HG03520 (cell line): ENCODE measurements at regions not wholly inside any gene's neighbourhood (a gene's known extent, or its start where the extent isn't known, plus 50 kb on each side); places are given as distances from the start of the nearest gene placed in this dataset.

Experiments
- ATAC-seq: cut with Tn5 transposase; IDR thresholded peaks from one replicate; pipeline ENCODE4 v1.9.1; 2021; ENCODE audit warnings: mild to moderate bottlenecking, moderate library complexity; ENCODE audit not compliant: unreplicated experiment

DNA sequence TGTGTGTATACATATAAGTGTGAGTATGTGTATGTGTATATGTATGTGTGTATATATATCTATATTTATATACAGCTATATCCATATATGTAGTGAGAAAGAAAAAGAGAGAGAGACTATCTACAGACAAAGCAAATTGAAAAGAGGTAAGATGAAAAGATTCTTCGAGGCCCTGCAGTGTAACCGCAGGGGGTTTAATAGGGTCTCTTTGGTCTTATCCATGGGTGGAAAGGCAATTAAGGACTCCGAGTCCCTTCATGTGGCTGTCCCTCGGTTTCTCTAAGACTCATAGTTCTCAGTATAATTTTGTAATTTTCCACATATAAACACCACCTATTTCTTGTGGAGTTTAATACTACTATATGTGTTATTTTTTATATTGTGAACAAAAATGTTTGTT is 50.6 kb upstream of the JAZF1 start:
- ATAC-seq, result no peak

- ATAC-seq, result no peak
Measured at GRCh38 chr7:28236560-28236959, 56.0 kb upstream of the JAZF1 start.

- no peak for ATAC-seq
Measured at GRCh38 chr7:28237363-28237762, 56.8 kb upstream of the JAZF1 start.

GRCh38 chr7:28239823-28240204 is 59.2 kb upstream of the JAZF1 start:
- no peak for ATAC-seq

DNA sequence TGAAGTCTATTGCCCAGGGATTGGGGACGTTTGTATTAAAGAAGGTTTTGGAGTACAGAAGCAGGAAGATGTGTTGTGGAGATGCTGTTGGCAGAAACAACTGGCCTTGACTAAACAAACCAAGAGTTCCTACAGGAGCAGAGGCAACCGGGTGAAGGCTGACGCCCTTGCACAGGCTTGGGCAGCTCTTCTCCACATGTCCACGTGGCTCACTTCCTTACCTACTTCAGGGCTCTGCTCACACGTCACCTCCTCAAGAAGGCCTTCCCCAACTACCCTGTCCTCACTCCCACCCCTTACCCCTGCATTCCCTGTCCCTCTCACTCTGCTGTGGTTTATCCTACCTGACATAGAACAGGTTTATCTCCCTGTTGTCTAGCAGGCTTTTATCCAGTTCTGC is 59.9 kb upstream of the JAZF1 start:
- ATAC-seq, result no peak

DNA sequence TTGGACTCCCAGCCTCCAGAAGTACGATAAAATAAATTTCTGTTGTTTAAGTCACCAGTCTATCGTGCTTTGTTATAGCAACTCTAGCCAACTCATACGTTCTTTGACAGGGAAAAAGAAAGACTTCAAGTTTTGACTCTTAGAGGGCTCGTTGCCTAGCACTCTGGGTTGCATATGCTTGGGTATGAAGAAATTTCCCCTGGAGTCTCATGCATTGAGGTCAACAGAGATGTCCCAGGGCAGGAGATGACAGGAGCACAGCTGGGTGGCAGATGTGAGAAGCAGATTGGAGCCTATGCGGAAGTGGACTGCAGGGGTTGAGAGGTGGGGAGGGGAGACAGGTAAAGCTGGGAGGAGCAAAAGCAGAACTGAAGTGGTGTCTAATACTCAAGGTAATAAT is 63.3 kb upstream of the JAZF1 start:
- ATAC-seq, result no peak

GRCh38 chr7:28245123-28245878 is 64.7 kb upstream of the JAZF1 start:
- ATAC-seq, result no peak

DNA sequence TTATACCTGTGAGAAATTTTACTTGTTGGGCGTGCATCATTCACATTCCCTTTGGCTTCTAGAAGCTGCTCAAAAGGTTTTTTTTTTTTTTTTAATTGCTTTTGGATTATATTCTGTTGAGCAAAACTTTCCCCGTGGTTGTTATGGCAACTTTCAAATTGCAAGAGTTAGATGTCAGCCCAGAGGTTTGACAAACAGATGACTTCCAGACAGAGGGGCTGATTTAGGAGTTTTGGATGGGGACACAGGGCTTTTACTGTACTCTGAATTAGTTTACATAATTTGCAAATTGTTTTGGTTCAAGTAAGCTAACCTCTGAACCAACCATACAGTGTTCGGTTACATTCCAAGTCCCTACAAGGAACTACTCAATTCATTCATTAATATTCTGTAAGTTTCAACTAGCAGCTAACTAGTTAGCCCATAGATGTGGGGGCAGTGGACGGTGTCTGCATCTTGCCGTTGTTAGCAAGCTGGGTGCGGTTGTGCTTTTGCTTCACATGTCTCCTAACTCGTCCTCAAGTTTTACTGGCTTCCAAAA is 66.4 kb upstream of the JAZF1 start:
- no peak for ATAC-seq

DNA sequence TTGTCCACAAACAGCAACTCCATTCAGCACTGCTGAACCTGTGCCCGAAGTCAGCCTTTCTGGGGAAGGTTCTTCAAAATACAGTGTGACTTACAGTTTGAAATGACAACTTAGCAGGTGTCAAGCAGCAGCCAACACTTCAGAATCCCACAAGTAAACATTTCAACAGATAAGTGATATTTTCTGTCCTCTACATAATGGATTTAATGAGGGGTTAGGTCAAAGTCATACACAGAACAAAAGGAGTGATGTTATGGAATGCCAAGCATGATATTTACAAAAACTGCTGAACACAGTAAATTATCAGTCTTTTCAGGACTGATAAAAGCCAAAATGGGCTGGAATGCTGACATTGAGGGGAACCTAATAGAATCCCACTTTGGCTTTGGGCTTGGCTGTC is 77.6 kb upstream of the JAZF1 start:
- ATAC-seq, result no peak

GRCh38 chr7:28260969-28261368 is 80.4 kb upstream of the JAZF1 start:
- ATAC-seq, result no peak

DNA sequence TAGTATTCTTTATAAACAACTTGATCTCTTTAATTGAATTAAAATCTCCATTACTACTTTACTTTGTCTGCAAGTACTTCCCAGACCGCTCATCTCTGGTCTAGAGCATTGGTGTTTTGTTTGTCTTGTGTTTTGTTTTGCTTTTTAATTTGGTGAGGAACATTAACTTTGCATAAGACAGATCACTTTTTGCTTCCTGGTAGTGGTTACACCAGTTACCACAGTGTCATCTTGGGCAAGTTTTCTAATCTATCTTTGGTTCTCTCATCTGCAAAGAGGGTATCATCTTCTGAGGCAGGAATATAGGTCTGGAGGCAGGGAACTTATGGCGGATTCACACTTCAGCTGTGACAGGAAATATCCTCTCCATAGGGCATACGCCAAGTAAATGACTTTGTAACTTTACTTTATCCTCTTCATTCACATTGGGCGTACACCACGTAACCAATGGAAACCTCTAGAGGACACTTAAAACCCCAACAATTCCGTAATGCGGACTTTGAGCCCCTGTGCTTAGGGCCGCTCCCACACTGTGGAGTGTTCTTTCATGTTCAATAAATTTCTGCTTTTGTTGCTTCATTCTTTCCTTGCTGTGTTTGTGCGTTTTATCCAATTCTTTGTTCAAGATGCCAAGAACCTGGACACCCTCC is 83.2 kb upstream of the JAZF1 start:
- no peak for ATAC-seq

GRCh38 chr7:28266402-28266801 is 85.8 kb upstream of the JAZF1 start:
- no peak for ATAC-seq

GRCh38 chr7:28267012-28267411 is 86.4 kb upstream of the JAZF1 start:
- ATAC-seq, result no peak

- ATAC-seq, result no peak
Measured at GRCh38 chr7:28269700-28270361, 89.2 kb upstream of the JAZF1 start.

- ATAC-seq, result no peak
Measured at GRCh38 chr7:28270536-28270935, 89.9 kb upstream of the JAZF1 start.

DNA sequence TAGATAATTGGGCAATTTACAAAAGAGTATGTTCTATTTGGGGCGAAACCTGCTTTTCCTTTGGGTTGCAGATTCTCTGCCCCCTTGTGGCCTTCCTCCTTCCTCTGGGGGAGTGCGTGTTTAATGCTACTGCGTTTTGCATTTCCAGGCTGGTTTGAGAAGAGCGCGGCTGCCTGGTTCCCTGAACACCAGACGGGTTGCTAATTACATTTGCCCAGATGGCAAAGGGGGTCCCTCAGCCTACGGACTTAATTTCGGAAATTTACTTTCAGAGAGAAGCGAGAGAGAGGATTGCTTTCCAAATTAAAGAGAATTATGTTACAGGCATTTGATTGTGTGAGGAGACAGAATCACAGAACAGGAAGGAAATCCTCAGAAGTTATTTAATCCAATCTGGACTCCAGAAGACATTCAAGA is 91.9 kb upstream of the JAZF1 start:
- no peak for ATAC-seq

DNA sequence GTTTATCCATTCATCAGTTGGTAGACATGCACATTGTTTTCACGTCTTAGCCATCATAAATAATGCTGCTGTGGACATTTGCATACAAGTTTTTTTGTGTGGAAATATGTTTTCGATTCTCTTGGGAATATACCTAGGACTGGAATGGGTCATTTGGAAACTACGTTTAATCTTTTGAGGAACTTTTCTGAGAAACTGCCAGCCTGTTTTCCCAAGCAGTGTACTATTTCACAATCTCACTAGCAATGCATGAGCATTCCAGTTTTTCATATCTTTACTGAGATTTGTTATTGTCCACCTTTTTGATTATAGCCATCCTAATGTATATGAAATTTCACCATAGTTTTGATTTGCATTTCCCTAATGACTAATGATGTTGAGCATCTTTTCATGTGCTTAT is 95.7 kb upstream of the JAZF1 start:
- ATAC-seq, result no peak

- ATAC-seq, result no peak
Measured at GRCh38 chr7:28277364-28277763, 96.8 kb upstream of the JAZF1 start.

DNA sequence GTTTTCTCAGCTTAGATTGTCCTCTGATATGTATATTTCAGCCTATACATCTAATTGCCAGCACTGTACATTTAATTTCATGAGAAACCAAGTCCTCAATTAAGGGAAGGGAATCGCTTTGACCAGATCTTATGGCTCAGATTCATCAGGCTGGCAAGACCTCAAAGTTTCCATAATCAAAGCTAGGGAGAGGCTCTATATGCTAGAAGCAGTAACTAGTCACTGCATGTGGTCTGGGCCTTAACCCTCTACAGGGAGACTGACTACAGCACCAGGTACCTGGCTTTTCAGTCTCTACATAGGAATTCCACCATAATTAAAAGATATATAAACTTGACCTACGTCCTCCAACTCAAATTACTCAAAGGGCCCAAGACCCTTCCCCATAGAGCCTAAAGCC is 97.4 kb upstream of the JAZF1 start:
- no peak for ATAC-seq

DNA sequence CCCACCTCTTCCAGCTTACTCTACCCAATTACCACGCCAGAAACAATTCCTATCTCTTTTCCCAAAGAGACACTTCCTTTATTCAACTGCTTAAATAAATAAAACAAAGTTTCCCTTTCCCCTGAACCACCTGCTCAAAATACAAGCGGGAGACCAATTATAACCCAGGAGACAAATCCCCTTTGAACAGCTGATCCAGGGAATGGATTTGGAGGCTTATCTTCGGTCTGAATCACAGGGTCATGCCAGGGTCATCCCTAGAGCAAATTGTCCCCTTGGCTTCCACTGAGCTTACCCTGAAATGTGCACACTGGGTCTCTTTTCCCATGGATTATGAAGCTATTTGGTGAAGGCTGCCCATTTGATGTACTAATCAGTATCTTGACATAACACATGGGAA is 99.9 kb upstream of the JAZF1 start:
- ATAC-seq, result no peak

DNA sequence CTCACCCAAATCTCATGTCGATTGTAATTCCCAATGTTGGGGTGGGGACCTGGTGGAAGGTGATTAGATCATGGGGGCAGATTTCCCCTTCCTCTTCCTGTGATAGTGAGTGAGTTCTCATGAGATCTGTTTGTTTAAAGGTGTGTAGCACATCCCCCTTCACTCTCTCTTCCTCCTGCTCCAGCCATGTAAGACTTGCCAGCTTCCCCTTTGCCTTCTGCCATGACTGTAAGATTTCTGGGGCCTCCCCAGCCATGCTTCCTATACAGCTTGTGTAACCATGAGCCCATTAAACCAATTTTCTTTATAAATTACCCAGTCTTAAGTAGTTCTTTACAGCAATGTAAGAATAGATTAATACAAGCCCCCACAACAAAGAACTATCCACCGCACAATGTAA is 109.9 kb upstream of the JAZF1 start:
- no peak for ATAC-seq

DNA sequence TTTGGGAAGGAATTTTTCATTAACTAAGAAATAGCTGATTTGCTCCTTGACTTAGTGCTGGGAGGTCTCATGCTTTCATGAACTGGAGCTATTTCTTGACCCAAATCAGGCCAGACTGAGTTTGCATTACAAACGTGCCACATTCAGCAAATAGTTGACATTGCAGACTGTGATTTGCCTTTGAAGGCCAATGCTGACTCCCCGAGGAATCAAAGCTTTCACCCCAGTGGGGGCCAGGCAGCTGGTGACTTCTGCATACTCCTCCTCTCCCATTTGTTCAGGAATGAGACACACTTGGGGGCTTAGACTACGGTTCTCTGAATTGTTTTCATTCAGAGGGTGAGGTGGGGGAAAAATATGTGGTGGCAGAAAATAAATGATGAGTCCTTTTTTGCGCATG is 111.0 kb upstream of the JAZF1 start:
- ATAC-seq, result no peak
